ENCODE measurements at regions not wholly inside any gene's neighbourhood (a gene's known extent, or its start where the extent isn't known, plus 50 kb on each side); places are given as distances from the start of the nearest gene placed in this dataset.

- TF ChIP-seq CTCF (IDR thresholded peaks at IDR 0.05) (no peak), REST (IDR thresholded peaks at IDR 0.05; ENCODE audit: insufficient read depth in 1 of 2, low read depth in 2 of 2, low read length in 1 of 2) (no peak), TCF7L2 (IDR thresholded peaks at IDR 0.05; ENCODE audit: low read depth, low read length) (no peak)
These were observed 161.6 kb upstream of the MID1 start for GRCh38 chrX:10781847-10782530.

Measured in Panc1 (cell line).